Effector memory CD8-positive, alpha-beta T cell (primary cell): ENCODE measurements at regions not wholly inside any gene's neighbourhood (a gene's known extent, or its start where the extent isn't known, plus 50 kb on each side); places are given as distances from the start of the nearest gene placed in this dataset.

Source experiments
- ATAC-seq: fragments of 150-1000 bp; cut with Tn5 transposase; replicated peaks from 2 replicates; pipeline ENCODE4 v1.10.0; 2021; ENCODE audit warnings: mild to moderate bottlenecking, moderate library complexity
- DNase-seq, 3 experiments: peaks; one replicate each; pipeline ENCODE4 v3.0.0; 2021
- H3K27ac Mint-ChIP-seq, 2 donors: one replicate each; pipeline ENCODE4 v1.8.0; 2022; ENCODE audit warnings: mild to moderate bottlenecking in 2 of 2, mixed read lengths in 2 of 2, moderate library complexity in 2 of 2
- H3K27me3 Mint-ChIP-seq, 2 donors: one replicate each; pipeline ENCODE4 v1.8.0; 2022; ENCODE audit warnings: mixed read lengths in 2 of 2
- H3K36me3 Mint-ChIP-seq: one replicate; pipeline ENCODE4 v1.8.0; 2022; ENCODE audit warnings: mild to moderate bottlenecking, moderate library complexity, mixed read lengths; ENCODE audit not compliant: insufficient read depth
- H3K4me1 Mint-ChIP-seq, 2 donors: one replicate each; pipeline ENCODE4 v1.8.0; 2022; ENCODE audit warnings: low read depth in 2 of 2, mixed read lengths in 2 of 2
- H3K4me3 Mint-ChIP-seq, 2 donors: one replicate each; pipeline ENCODE4 v1.8.0; 2022; ENCODE audit warnings: mild to moderate bottlenecking in 2 of 2, mixed read lengths in 2 of 2, moderate library complexity in 2 of 2
- H3K9me3 Mint-ChIP-seq, 2 donors: one replicate each; pipeline ENCODE4 v1.8.0; 2022; ENCODE audit warnings: mixed read lengths in 2 of 2

DNA sequence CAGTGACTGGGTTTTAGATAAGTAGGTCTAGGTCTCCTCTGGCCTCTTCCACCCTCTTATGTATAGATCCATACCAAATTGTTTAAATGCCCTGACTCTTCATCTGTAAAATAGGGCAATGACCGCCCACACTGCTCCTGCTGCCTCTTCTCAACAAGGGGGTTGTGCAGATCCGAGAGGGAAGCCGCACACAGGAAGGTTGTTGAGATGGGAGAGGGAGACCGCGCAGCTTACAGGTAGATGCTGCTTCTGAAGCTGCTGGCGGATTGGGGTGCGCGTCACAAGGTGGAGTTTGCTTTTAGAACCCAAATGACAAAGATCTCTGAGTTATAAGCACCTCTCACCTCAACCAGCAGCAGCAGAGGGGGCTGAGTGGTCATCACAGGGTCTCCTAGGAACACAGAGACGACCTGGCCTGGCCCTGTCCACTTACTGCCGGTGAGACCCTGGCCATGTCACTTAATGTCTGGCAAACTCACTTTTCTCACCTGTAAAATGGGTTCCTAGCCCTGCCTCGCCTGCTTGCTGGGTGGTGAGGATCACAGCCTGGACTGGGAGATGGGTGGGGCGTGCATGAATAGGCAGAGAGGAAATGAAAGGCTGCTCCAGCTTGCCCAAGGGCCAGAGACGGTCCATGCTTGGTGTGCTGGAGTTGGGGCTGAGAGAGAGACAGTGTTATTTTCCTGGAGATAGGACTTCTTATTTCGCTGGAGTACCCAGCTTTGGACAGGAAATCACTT, 251.3 kb downstream of the EIPR1 start:
- Mint-ChIP-seq H3K36me3 (no peaks in the 10 kb centered on the region), H3K4me1 (peaks cover 0 to 1% of the 10 kb centered on the region in 2 donors), H3K9me3 (no peaks in the 10 kb centered on the region), H3K4me3 (no peak overlapping the region), H3K27me3 (peaks cover 13 to 16% of the 10 kb centered on the region in 2 donors), H3K27ac (no peak overlapping the region)
- ATAC-seq (no peak), DNase-seq (no peak)

GRCh38 chr2:3125761-3126130, 251.9 kb downstream of the EIPR1 start:
- DNase-seq (no peak), ATAC-seq (no peak)
- H3K27ac Mint-ChIP-seq = no peak overlapping the region
- H3K4me3 Mint-ChIP-seq = no peak overlapping the region
- peaks cover 0 to 1% of the 10 kb centered on the region in 2 donors for H3K4me1 Mint-ChIP-seq
- H3K9me3 Mint-ChIP-seq = no peaks in the 10 kb centered on the region
- H3K36me3 Mint-ChIP-seq = no peaks in the 10 kb centered on the region
- peaks cover 7 to 13% of the 10 kb centered on the region in 2 donors for H3K27me3 Mint-ChIP-seq

GRCh38 chr2:3125001-3125760, 252.4 kb downstream of the EIPR1 start:
- peaks cover 2 to 8% of the 10 kb centered on the region in 2 donors for H3K27me3 Mint-ChIP-seq
- no peaks in the 10 kb centered on the region for H3K36me3 Mint-ChIP-seq
- no peak overlapping the region for H3K27ac Mint-ChIP-seq
- H3K9me3 Mint-ChIP-seq = no peaks in the 10 kb centered on the region
- H3K4me3 Mint-ChIP-seq = no peak overlapping the region
- H3K4me1 Mint-ChIP-seq = no peaks in the 10 kb centered on the region
- no peak for ATAC-seq
- no peak for DNase-seq

- Mint-ChIP-seq H3K27me3 (peaks cover 0 to 4% of the 10 kb centered on the region in 2 donors), H3K27ac (no peak overlapping the region), H3K36me3 (no peaks in the 10 kb centered on the region), H3K9me3 (no peaks in the 10 kb centered on the region), H3K4me3 (no peak overlapping the region), H3K4me1 (no peaks in the 10 kb centered on the region)
- ATAC-seq (no peak), DNase-seq (no peak)
Observed at GRCh38 chr2:3122525-3122924, 255.1 kb downstream of the EIPR1 start.

DNA sequence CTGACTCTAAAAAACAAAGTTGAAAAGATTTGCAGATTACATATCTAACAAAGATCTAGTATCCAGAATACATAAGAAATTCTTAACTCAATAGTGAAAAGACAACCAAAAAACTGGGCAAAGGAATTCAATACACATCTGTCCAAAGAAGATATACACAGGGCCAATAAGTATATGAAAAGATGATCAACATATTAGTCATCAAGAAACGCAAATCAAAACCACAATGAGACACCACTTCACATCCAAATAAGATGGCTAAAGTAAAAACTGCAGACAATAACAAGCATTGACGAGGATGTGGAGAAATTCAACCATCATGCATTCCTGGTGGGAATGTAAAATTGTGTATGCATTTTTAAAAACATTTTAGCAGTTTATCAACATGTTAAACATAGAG, 256.0 kb downstream of the EIPR1 start:
- Mint-ChIP-seq H3K9me3 (no peaks in the 10 kb centered on the region), H3K27ac (no peak overlapping the region), H3K36me3 (no peaks in the 10 kb centered on the region), H3K27me3 (peaks cover 0 to 7% of the 10 kb centered on the region in 2 donors), H3K4me3 (no peak overlapping the region), H3K4me1 (no peaks in the 10 kb centered on the region)
- ATAC-seq (no peak), DNase-seq (no peak)

GRCh38 chr2:3117650-3118216, 259.9 kb downstream of the EIPR1 start:
- no peaks in the 10 kb centered on the region for H3K9me3 Mint-ChIP-seq
- DNase-seq (no peak), ATAC-seq (no peak)
- no peak overlapping the region for H3K27ac Mint-ChIP-seq
- no peaks in the 10 kb centered on the region for H3K4me1 Mint-ChIP-seq
- peaks cover 9 to 12% of the 10 kb centered on the region in 2 donors for H3K27me3 Mint-ChIP-seq
- no peak overlapping the region for H3K4me3 Mint-ChIP-seq
- H3K36me3 Mint-ChIP-seq = peaks cover under 1% of the 10 kb centered on the region

DNA sequence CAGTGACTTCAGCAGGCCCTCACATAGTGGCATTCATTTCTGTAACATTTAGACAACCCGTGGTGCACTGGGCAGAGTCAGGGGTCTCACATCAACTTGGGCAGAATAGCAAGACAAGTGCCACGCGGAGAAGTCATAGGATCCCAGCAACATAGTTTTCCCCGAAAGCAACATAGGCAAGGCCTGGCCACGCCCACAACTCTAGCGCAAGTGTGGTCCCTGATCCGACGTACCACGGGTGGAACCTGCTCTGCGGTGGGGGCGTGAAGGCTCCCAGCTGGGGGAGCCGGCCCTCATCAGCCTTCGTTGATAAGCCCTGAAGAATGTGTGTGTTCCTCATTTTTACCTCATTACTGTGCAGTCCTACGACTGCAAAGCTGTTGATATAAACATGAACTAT, 261.2 kb downstream of the EIPR1 start:
- no peak for ATAC-seq
- H3K27me3 Mint-ChIP-seq = peaks cover 9 to 12% of the 10 kb centered on the region in 2 donors
- no peaks in the 10 kb centered on the region for H3K9me3 Mint-ChIP-seq
- no peaks in the 10 kb centered on the region for H3K4me1 Mint-ChIP-seq
- no peak overlapping the region for H3K4me3 Mint-ChIP-seq
- H3K27ac Mint-ChIP-seq = no peak overlapping the region
- peaks cover 4% of the 10 kb centered on the region for H3K36me3 Mint-ChIP-seq
- no peak for DNase-seq

DNA sequence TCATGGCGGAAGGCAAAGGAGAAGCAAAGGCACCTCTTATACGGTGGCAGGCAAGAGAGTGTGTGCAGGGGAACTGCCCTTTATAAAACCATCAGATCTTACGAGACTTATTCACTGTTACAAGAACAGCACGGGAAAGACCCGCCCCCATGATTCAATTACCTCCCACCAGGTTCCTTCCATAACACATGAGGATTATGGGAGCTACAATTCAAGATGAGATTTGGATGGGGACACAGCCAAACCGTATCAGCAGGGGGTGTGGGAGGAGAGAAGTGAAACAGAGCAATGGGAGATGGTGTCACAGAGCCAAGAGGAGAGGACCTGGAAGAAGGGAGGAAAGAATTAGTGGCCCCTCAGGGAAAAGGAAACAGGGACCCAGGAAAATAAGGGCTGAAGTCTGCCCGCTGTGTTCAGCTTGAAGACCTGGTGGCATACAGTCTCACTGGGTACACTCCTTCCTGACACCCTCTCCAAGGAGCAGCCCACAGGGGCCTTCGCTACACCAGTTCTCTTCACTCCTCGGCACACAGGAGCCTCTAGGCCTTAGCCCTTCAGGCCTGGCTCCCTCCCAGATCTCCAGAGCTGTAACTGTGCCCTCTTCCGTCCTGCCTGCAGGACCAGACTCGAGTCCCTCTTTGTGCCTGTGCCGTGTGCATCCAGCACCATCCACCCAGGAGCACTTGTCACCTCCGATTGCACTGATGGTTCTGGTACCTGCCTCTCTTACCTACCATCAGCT, 262.1 kb downstream of the EIPR1 start:
- Mint-ChIP-seq H3K27ac (no peak overlapping the region), H3K4me1 (no peaks in the 10 kb centered on the region), H3K4me3 (no peak overlapping the region), H3K36me3 (peaks cover 4% of the 10 kb centered on the region), H3K9me3 (no peaks in the 10 kb centered on the region), H3K27me3 (peaks cover 9 to 12% of the 10 kb centered on the region in 2 donors)
- DNase-seq (no peak), ATAC-seq (no peak)

- ATAC-seq (no peak), DNase-seq (no peak)
- Mint-ChIP-seq H3K9me3 (no peaks in the 10 kb centered on the region), H3K4me1 (no peaks in the 10 kb centered on the region), H3K27me3 (peaks cover 9 to 12% of the 10 kb centered on the region in 2 donors), H3K36me3 (peaks cover 4% of the 10 kb centered on the region), H3K27ac (no peak overlapping the region), H3K4me3 (no peak overlapping the region)
Observed at GRCh38 chr2:3114406-3115185, 263.0 kb downstream of the EIPR1 start.

DNA sequence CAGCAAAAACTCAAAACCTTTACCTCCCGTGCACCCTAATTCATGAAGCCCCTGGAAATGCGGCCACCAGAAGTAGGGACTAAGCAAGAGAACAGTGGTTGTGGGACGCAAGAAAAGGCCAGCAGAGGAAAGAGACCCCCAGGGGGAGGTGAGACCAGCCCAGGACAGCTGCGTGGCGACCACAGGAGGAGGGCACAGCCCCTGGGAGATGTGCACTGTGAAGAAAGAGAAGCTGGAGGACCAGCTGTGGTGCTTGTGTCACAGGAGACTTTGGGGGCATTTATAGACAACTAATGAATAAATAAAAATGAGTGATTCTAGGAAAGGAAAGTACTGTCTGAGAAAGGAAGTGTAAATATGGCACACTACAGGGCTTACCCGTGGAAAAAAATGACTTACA, 263.8 kb downstream of the EIPR1 start:
- H3K36me3 Mint-ChIP-seq = peaks cover 4% of the 10 kb centered on the region
- H3K4me3 Mint-ChIP-seq = no peak overlapping the region
- no peak for ATAC-seq
- H3K9me3 Mint-ChIP-seq = no peaks in the 10 kb centered on the region
- H3K27me3 Mint-ChIP-seq = peaks cover 9 to 12% of the 10 kb centered on the region in 2 donors
- DNase-seq = no peak
- peak overlapping the region in 1 of 2 donors; percentile 22 for H3K27ac Mint-ChIP-seq
- peaks cover 0 to 2% of the 10 kb centered on the region in 2 donors for H3K4me1 Mint-ChIP-seq

DNA sequence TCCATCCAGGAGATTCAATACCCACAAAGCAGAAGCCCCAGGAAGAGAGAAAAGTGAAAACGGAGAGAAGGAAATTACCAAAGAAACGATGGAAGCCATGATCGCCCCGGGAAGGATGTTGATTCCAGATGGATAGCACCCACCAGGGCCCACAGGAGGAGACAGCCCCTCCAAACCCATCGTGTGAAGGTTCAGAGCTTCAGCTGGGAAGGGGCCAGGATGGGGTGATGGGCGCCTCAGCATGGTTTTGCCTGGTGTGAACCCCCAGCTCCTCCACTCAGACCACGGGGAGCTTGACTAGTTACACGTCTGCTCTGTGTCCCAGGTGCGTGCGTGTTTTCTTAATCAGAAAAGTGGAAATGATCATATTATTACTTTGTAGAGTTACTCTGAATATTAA, 264.5 kb downstream of the EIPR1 start:
- H3K36me3 Mint-ChIP-seq = peaks cover 4% of the 10 kb centered on the region
- no peak overlapping the region for H3K4me3 Mint-ChIP-seq
- H3K4me1 Mint-ChIP-seq = peaks cover 0 to 2% of the 10 kb centered on the region in 2 donors
- ATAC-seq (no peak), DNase-seq (no peak)
- no peak overlapping the region for H3K27ac Mint-ChIP-seq
- H3K9me3 Mint-ChIP-seq = no peaks in the 10 kb centered on the region
- H3K27me3 Mint-ChIP-seq = peaks cover 9 to 12% of the 10 kb centered on the region in 2 donors

DNA sequence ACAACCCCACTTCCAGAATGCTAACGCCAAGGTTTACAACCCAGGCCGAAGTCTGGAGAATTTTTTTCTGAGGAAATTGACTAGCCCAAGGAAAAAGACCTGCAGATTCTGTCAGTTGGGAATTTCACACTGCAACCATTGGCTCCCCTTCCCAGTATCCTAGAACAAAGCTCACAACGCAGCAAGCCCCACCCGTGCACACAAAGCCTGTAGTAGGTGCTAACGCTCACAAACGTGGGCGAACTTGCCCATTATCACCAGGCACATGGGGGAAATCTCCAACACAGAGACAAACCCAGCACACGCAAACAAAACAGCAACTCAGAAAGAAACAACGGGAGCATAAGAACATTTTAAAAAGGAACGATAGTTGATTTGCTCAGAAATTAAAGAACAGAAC, 265.1 kb downstream of the EIPR1 start:
- H3K27ac Mint-ChIP-seq = no peak overlapping the region
- H3K27me3 Mint-ChIP-seq = peaks cover 8 to 9% of the 10 kb centered on the region in 2 donors
- H3K4me1 Mint-ChIP-seq = peaks cover 0 to 2% of the 10 kb centered on the region in 2 donors
- no peak overlapping the region for H3K4me3 Mint-ChIP-seq
- H3K9me3 Mint-ChIP-seq = no peaks in the 10 kb centered on the region
- ATAC-seq = no peak
- no peak for DNase-seq
- H3K36me3 Mint-ChIP-seq = peaks cover 4% of the 10 kb centered on the region

GRCh38 chr2:3112131-3112530, 265.5 kb downstream of the EIPR1 start:
- Mint-ChIP-seq H3K4me1 (peaks cover 0 to 2% of the 10 kb centered on the region in 2 donors), H3K9me3 (no peaks in the 10 kb centered on the region), H3K36me3 (peaks cover 4% of the 10 kb centered on the region), H3K27me3 (peaks cover 5 to 9% of the 10 kb centered on the region in 2 donors), H3K27ac (no peak overlapping the region), H3K4me3 (no peak overlapping the region)
- DNase-seq (no peak), ATAC-seq (no peak)
